HepG2 (cell line): ENCODE measurements at regions not wholly inside any gene's neighbourhood (a gene's known extent, or its start where the extent isn't known, plus 50 kb on each side); places are given as distances from the start of the nearest gene placed in this dataset.

ENCODE experiments used
- ATAC-seq: fragments of 200-7000 bp; cut with Tn5 transposase; 3 replicates; pipeline ENCODE4 v1.9.1; 2020; ENCODE audit warnings: mild to moderate bottlenecking, moderate library complexity
- BruUV-seq: library from RNA; stranded (reverse); fragments of 400-500 nt; replicated peaks from 2 replicates; lab custom pipeline; 2021; lab: Mats Ljungman, UMichigan
- CTCF ChIA-PET: fragments of 300-600 bp; formaldehyde crosslinking; extraction: SDS; loops from one replicate; lab custom pipeline; 2021; ENCODE audit warnings: low total read pairs, inconsistent platforms, low intra/inter-chr PET ratio; lab: Yijun Ruan, JAX
- POLR2A ChIA-PET: fragments of 350-600 bp; sonication (Branson Sonifier 250); formaldehyde crosslinking; loops from one replicate; lab custom pipeline; 2020; ENCODE audit warnings: antibody characterized with exemption, inconsistent platforms; lab: Yijun Ruan, JAX
- DNase-seq: peaks from one replicate; pipeline ENCODE4 v3.0.0-alpha.2; 2015; ENCODE audit warnings: low spot score
- FAIRE-seq: peaks from 3 replicates; lab custom pipeline; 2011; peaks lifted over from hg19 to GRCh38; lab: Jason Lieb, UNC
- H2AFZ ChIP-seq: one replicate; pipeline ENCODE4 v1.6.1; 2011; ENCODE audit warnings: low read length, inconsistent platforms
- H3K27ac ChIP-seq: fragments of 300-600 bp; 3 replicates; pipeline ENCODE4 v1.8.0; 2011; ENCODE audit warnings: mixed run types, mild to moderate bottlenecking, mixed read lengths, low read length, inconsistent platforms; ENCODE audit not compliant: insufficient read depth; ENCODE audit errors: extremely low read length
- H3K27me3 ChIP-seq, 2 experiments: fragments of 200-600 bp in 1 of 2; 2 replicates in 1 of 2; 3 replicates in 1 of 2; pipeline versions ENCODE4 v1.6.0 to v1.8.0; 2011; ENCODE audit warnings: low read length in 2 of 2, mild to moderate bottlenecking in 2 of 2, moderate library complexity in 2 of 2, inconsistent platforms in 1 of 2; ENCODE audit not compliant: insufficient read depth in 2 of 2, control insufficient read depth in 1 of 2
- H3K36me3 ChIP-seq, 2 experiments: fragments of 200-600 bp in 1 of 2; replicated peaks in 1 of 2; 2 replicates in 1 of 2; 3 replicates in 1 of 2; pipeline versions ENCODE4 v1.5.1 to v1.8.0; 2011; ENCODE audit warnings: low read length in 2 of 2, inconsistent platforms in 1 of 2; ENCODE audit not compliant: insufficient read depth in 2 of 2, control insufficient read depth in 1 of 2
- H3K4me1 ChIP-seq: 2 replicates; pipeline ENCODE4 v1.5.1; 2012; ENCODE audit warnings: low read length, inconsistent platforms; ENCODE audit not compliant: insufficient read depth
- H3K4me2 ChIP-seq: 2 replicates; pipeline ENCODE4 v1.6.0; 2011; ENCODE audit warnings: low read depth, low read length, inconsistent platforms
- H3K4me3 ChIP-seq, 3 experiments: fragments of 200-600 bp in 1 of 3; sonication (generic), shearing (Covaris generic) in 1 of 3; replicated peaks in 1 of 3; 2 replicates each; pipeline ENCODE4 v1.5.1; 2011 to 2016; ENCODE audit warnings: low read length in 3 of 3, inconsistent platforms in 2 of 3, low read depth in 2 of 3, mild to moderate bottlenecking in 2 of 3, control low read depth in 1 of 3, mixed read lengths in 1 of 3; ENCODE audit not compliant: insufficient read depth in 1 of 3
- H3K79me2 ChIP-seq: one replicate; pipeline ENCODE4 v1.6.1; 2011; ENCODE audit warnings: low read length, inconsistent platforms; ENCODE audit not compliant: insufficient read depth
- H3K9ac ChIP-seq: 2 replicates; pipeline ENCODE4 v1.6.0; 2011; ENCODE audit warnings: mild to moderate bottlenecking, low read depth, low read length, inconsistent platforms; ENCODE audit not compliant: insufficient read depth
- H3K9me3 ChIP-seq: 2 replicates; pipeline ENCODE4 v1.5.1; 2012; ENCODE audit warnings: mild to moderate bottlenecking, low read length
- H4K20me1 ChIP-seq: 2 replicates; pipeline ENCODE4 v1.6.0; 2011; ENCODE audit warnings: inconsistent platforms, mild to moderate bottlenecking, low read length, moderate library complexity; ENCODE audit not compliant: insufficient read depth
- BHLHE40 ChIP-seq: IDR thresholded peaks from 2 replicates; pipeline ENCODE4 v1.6.1; 2011; ENCODE audit warnings: low read length, improper control_type of control experiment
- FIP1L1 ChIP-seq: fragments of 200-400 bp; formaldehyde crosslinking; IDR thresholded peaks from 2 replicates; pipeline ENCODE4 v1.6.1; 2018; ENCODE audit warnings: low read depth, mild to moderate bottlenecking, low read length, moderate library complexity, borderline replicate concordance; ENCODE audit not compliant: insufficient read depth
- FOXM1 ChIP-seq: sonication (generic); formaldehyde crosslinking; IDR thresholded peaks from 2 replicates; pipeline ENCODE4 v1.5.0; 2020; ENCODE audit warnings: missing genetic modification reagents
- HDAC1 ChIP-seq: sonication (generic); formaldehyde crosslinking; IDR thresholded peaks from 2 replicates; pipeline ENCODE4 v1.5.1; 2020; ENCODE audit warnings: mild to moderate bottlenecking, missing genetic modification reagents
- MAFG ChIP-seq: sonication (generic); formaldehyde crosslinking; IDR thresholded peaks from 2 replicates; pipeline ENCODE4 v1.5.1; 2020; ENCODE audit warnings: mild to moderate bottlenecking, missing genetic modification reagents
- SETDB1 ChIP-seq: sonication (generic); formaldehyde crosslinking; IDR thresholded peaks from 2 replicates; pipeline ENCODE4 v1.5.1; 2020; ENCODE audit warnings: missing genetic modification reagents, mild to moderate bottlenecking, borderline replicate concordance
- SMARCC2 ChIP-seq: fragments of 450-650 bp; IDR thresholded peaks from 2 replicates; pipeline ENCODE4 v1.6.1; 2017; ENCODE audit warnings: antibody characterized with exemption, mild to moderate bottlenecking
- ZNF12 ChIP-seq: sonication (generic); formaldehyde crosslinking; IDR thresholded peaks from 2 replicates; pipeline ENCODE4 v1.5.0; 2020; ENCODE audit warnings: missing genetic modification reagents
- ZNF343 ChIP-seq: sonication (generic); formaldehyde crosslinking; IDR thresholded peaks from 2 replicates; pipeline ENCODE4 v1.4.0; 2020; ENCODE audit warnings: mild to moderate bottlenecking, missing genetic modification reagents
- ZNF460 ChIP-seq: sonication (generic); formaldehyde crosslinking; IDR thresholded peaks from 2 replicates; pipeline ENCODE4 v1.5.1; 2020; ENCODE audit warnings: missing genetic modification reagents, mild to moderate bottlenecking, borderline replicate concordance
- ZNF543 ChIP-seq: sonication (generic); formaldehyde crosslinking; IDR thresholded peaks from 2 replicates; pipeline ENCODE4 v1.4.0; 2020; ENCODE audit warnings: mild to moderate bottlenecking, missing genetic modification reagents
- WGBS: methylation state at CpG from one replicate; pipeline ENCODE4 v1.1.6; 2017; ENCODE audit warnings: low lambda C conversion rate; 5-methylcytosine and 5-hydroxymethylcytosine counted together
- in situ Hi-C: cut with HindIII; loops from 2 replicates; pipeline ENCODE4 v1.10.0; 2017; ENCODE audit warnings: low pct_unique_long_range_greater_than_20kb; ENCODE audit not compliant: extremely low pct_ligation_motif_present
- intact Hi-C: fragments of 100-400 bp; cut with micrococcal nuclease; formaldehyde crosslinking; loops from one replicate; pipeline ENCODE4 v1.10.0; 2022; ENCODE audit not compliant: unreplicated experiment
- TF ChIP-seq, protein P1 (sequence below): sonication (generic); formaldehyde crosslinking; IDR thresholded peaks from 2 replicates; pipeline ENCODE4 v1.5.0; 2020; ENCODE audit warnings: missing genetic modification reagents
- TF ChIP-seq, protein P2 (sequence below): sonication (generic); formaldehyde crosslinking; IDR thresholded peaks from one replicate; pipeline ENCODE4 v1.5.1; 2020; ENCODE audit warnings: mild to moderate bottlenecking, missing genetic modification reagents; ENCODE audit errors: not compliant biosample characterization
- TF ChIP-seq, protein P3 (sequence below): sonication (generic); formaldehyde crosslinking; IDR thresholded peaks from 2 replicates; pipeline ENCODE4 v1.4.0; 2020; ENCODE audit warnings: mild to moderate bottlenecking, missing genetic modification reagents

DNA sequence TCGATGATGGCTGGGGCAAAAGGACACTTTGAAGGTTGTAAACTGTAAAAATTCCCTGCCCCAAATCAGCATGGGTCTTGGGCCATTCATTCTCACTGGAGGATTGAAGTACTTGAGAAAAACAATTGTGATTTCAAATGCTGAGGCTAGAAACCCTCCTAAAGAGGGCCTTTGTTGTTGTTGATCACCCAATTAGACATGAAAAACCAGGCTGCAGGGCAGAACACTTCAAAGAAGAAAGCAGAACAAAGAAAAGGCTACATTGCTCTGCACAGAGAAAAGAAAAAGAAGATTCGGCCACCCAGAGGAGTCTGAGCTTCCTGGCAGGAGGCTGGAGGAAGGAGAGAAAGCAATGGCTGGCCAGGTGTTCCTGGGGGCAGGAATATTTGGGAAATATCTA is 143.1 kb downstream of the NPY start:
- no peak overlapping the region for H3K9ac ChIP-seq
- H4K20me1 ChIP-seq, result no peaks in the 10 kb centered on the region
- DNase-seq (no peak), ATAC-seq (no peak), FAIRE-seq (no peak)
- H3K27ac ChIP-seq, result no peak overlapping the region
- intact Hi-C loops, result no loop called here
- CTCF ChIA-PET, result no interaction called here
- no peaks in the 10 kb centered on the region; a peak in 1 of 5 replicates for H3K27me3 ChIP-seq
- WGBS, result 0% methylated on average over 2 of the region's 2 CpGs
- POLR2A ChIA-PET, result no interaction called here
- H3K4me1 ChIP-seq, result no peaks in the 10 kb centered on the region
- no peaks in the 10 kb centered on the region for H3K9me3 ChIP-seq
- H3K4me2 ChIP-seq, result no peak overlapping the region
- H3K79me2 ChIP-seq, result no peaks in the 10 kb centered on the region
- no peak overlapping the region for H2AFZ ChIP-seq
- in situ Hi-C loops, result no loop called here
- no peak overlapping the region for H3K4me3 ChIP-seq
- no peaks in the 10 kb centered on the region for H3K36me3 ChIP-seq
- BruUV-seq, result no TSS peak
- TF ChIP-seq FOXM1 (CRISPR knock-in tag) (no peak), SMARCC2 (no peak), ZNF343 (CRISPR knock-in tag) (no peak), ZNF12 (no peak), ZNF460 (CRISPR knock-in tag) (no peak), ZNF543 (no peak), SETDB1 (no peak), HDAC1 (CRISPR knock-in tag) (no peak), BHLHE40 (no peak), FIP1L1 (no peak), MAFG (CRISPR knock-in tag) (no peak)
- TF ChIP-seq, protein P1, sequence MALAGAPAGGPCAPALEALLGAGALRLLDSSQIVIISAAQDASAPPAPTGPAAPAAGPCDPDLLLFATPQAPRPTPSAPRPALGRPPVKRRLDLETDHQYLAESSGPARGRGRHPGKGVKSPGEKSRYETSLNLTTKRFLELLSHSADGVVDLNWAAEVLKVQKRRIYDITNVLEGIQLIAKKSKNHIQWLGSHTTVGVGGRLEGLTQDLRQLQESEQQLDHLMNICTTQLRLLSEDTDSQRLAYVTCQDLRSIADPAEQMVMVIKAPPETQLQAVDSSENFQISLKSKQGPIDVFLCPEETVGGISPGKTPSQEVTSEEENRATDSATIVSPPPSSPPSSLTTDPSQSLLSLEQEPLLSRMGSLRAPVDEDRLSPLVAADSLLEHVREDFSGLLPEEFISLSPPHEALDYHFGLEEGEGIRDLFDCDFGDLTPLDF (CRISPR knock-in tag), result no peak
- TF ChIP-seq, protein P2, sequence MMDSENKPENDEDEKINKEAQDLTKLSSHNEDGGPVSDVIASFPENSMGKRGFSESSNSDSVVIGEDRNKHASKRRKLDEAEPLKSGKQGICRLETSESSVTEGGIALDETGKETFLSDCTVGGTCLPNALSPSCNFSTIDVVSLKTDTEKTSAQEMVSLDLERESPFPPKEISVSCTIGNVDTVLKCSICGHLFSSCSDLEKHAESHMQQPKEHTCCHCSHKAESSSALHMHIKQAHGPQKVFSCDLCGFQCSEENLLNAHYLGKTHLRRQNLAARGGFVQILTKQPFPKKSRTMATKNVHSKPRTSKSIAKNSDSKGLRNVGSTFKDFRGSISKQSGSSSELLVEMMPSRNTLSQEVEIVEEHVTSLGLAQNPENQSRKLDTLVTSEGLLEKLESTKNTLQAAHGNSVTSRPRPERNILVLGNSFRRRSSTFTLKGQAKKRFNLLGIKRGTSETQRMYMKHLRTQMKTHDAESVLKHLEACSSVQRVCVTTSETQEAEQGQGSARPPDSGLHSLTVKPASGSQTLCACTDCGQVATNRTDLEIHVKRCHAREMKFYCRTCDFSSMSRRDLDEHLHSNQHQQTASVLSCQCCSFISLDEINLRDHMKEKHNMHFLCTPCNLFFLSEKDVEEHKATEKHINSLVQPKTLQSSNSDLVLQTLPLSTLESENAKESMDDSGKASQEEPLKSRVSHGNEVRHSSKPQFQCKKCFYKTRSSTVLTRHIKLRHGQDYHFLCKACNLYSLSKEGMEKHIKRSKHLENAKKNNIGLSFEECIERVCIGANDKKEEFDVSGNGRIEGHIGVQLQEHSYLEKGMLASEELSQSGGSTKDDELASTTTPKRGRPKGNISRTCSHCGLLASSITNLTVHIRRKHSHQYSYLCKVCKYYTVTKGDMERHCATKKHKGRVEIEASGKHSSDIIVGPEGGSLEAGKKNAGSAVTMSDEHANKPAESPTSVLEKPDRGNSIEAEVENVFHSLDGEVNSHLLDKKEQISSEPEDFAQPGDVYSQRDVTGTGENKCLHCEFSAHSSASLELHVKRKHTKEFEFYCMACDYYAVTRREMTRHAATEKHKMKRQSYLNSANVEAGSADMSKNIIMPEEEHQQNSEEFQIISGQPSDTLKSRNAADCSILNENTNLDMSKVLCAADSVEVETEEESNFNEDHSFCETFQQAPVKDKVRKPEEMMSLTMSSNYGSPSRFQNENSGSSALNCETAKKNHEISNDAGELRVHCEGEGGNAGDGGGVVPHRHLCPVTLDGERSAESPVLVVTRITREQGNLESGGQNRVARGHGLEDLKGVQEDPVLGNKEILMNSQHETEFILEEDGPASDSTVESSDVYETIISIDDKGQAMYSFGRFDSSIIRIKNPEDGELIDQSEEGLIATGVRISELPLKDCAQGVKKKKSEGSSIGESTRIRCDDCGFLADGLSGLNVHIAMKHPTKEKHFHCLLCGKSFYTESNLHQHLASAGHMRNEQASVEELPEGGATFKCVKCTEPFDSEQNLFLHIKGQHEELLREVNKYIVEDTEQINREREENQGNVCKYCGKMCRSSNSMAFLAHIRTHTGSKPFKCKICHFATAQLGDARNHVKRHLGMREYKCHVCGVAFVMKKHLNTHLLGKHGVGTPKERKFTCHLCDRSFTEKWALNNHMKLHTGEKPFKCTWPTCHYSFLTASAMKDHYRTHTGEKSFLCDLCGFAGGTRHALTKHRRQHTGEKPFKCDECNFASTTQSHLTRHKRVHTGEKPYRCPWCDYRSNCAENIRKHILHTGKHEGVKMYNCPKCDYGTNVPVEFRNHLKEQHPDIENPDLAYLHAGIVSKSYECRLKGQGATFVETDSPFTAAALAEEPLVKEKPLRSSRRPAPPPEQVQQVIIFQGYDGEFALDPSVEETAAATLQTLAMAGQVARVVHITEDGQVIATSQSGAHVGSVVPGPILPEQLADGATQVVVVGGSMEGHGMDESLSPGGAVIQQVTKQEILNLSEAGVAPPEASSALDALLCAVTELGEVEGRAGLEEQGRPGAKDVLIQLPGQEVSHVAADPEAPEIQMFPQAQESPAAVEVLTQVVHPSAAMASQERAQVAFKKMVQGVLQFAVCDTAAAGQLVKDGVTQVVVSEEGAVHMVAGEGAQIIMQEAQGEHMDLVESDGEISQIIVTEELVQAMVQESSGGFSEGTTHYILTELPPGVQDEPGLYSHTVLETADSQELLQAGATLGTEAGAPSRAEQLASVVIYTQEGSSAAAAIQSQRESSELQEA, result no peak
- TF ChIP-seq, protein P3, sequence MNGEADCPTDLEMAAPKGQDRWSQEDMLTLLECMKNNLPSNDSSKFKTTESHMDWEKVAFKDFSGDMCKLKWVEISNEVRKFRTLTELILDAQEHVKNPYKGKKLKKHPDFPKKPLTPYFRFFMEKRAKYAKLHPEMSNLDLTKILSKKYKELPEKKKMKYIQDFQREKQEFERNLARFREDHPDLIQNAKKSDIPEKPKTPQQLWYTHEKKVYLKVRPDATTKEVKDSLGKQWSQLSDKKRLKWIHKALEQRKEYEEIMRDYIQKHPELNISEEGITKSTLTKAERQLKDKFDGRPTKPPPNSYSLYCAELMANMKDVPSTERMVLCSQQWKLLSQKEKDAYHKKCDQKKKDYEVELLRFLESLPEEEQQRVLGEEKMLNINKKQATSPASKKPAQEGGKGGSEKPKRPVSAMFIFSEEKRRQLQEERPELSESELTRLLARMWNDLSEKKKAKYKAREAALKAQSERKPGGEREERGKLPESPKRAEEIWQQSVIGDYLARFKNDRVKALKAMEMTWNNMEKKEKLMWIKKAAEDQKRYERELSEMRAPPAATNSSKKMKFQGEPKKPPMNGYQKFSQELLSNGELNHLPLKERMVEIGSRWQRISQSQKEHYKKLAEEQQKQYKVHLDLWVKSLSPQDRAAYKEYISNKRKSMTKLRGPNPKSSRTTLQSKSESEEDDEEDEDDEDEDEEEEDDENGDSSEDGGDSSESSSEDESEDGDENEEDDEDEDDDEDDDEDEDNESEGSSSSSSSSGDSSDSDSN (CRISPR knock-in tag), result no peak
- TF ChIP-seq, all 625 proteins: peak for 0
